ENCODE measurements at regions not wholly inside any gene's neighbourhood (a gene's known extent, or its start where the extent isn't known, plus 50 kb on each side); places are given as distances from the start of the nearest gene placed in this dataset.

DNA sequence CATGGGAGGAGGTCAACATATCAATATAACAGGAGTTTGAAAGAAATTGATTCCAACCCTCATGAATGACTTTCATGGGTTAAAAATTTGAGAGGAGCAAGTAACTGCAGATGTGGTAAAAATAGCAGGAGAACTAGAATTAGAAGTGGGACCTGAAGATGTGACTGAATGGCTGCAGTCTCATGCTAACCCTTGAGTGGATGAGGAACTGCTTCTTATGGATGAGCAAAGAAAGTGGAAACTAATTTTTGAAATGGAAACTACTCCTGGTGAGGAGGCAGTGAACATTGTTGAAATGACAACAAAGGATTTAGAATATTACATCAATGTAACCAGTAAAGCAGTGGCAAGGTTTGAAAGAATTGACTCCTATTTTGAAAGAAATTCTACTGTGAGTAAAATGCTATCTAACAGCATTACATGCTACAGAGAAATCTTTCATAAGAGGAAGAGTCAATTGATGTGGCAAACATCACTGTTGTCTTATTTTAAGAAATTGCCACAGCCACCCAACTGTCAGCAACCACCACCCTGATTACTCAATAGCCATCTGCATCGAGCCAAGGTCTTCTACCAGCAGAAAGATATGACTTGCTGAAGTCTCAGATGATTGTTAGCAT lies 1683.2 kb downstream of the MAT2B start:
- H2AFZ ChIP-seq (ENCODE audit: low read depth, low read length) = no peak overlapping the region
- POLR2A ChIA-PET = no interaction called here
- H3K4me3 ChIP-seq (replicated peaks in 1 of 3; ENCODE audit: insufficient read depth in 1 of 3, low read depth in 1 of 3, low read length in 3 of 3) = no peak overlapping the region
- CTCF ChIA-PET = no interaction called here
- H3K4me2 ChIP-seq (ENCODE audit: insufficient read depth, low read length) = no peak overlapping the region
- FAIRE-seq (no peak), DNase-seq (ENCODE audit: low read depth, low spot score) (no peak)
- H4K20me1 ChIP-seq (replicated peaks; ENCODE audit: control insufficient read depth, extremely low read depth, insufficient read depth, low read length) = no peaks in the 10 kb centered on the region
- H3K36me3 ChIP-seq (ENCODE audit: control insufficient read depth in 2 of 2, extremely low read depth in 1 of 2, insufficient read depth in 2 of 2, low read length in 2 of 2) = no peaks in the 10 kb centered on the region
- intact Hi-C loops (cut with micrococcal nuclease) = no loop called here
- no peaks in the 10 kb centered on the region for H3K9me1 ChIP-seq (replicated peaks; ENCODE audit: control insufficient read depth, extremely low read depth, insufficient read depth, low read length)
- no peaks in the 10 kb centered on the region for H3K27me3 ChIP-seq (ENCODE audit: control insufficient read depth in 2 of 2, insufficient read depth in 2 of 2, low read length in 2 of 2)
- no TSS peak for BruUV-seq (replicated peaks)
- H3K79me2 ChIP-seq (ENCODE audit: control insufficient read depth, insufficient read depth, low read length) = no peaks in the 10 kb centered on the region
- H3K4me1 ChIP-seq (ENCODE audit: control insufficient read depth, extremely low read depth, insufficient read depth, low read length) = no peaks in the 10 kb centered on the region
- no peaks in the 10 kb centered on the region for H3K9me3 ChIP-seq (replicated peaks; ENCODE audit: control insufficient read depth, insufficient read depth, low read length)
- H3K27ac ChIP-seq (ENCODE audit: insufficient read depth, low read depth, low read length) = no peak overlapping the region
- TF ChIP-seq, protein P1, sequence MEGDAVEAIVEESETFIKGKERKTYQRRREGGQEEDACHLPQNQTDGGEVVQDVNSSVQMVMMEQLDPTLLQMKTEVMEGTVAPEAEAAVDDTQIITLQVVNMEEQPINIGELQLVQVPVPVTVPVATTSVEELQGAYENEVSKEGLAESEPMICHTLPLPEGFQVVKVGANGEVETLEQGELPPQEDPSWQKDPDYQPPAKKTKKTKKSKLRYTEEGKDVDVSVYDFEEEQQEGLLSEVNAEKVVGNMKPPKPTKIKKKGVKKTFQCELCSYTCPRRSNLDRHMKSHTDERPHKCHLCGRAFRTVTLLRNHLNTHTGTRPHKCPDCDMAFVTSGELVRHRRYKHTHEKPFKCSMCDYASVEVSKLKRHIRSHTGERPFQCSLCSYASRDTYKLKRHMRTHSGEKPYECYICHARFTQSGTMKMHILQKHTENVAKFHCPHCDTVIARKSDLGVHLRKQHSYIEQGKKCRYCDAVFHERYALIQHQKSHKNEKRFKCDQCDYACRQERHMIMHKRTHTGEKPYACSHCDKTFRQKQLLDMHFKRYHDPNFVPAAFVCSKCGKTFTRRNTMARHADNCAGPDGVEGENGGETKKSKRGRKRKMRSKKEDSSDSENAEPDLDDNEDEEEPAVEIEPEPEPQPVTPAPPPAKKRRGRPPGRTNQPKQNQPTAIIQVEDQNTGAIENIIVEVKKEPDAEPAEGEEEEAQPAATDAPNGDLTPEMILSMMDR (IDR thresholded peaks at IDR 0.05; ENCODE audit: extremely low read depth in 1 of 2, insufficient read depth in 1 of 2, low read depth in 1 of 2, low read length in 2 of 2) = no peak
- TF ChIP-seq JUN (IDR thresholded peaks at IDR 0.05; ENCODE audit: borderline replicate concordance, insufficient read depth, insufficient read length, low read depth) = no peak
- TF ChIP-seq FOS (IDR thresholded peaks at IDR 0.05; ENCODE audit: borderline replicate concordance, insufficient read depth, low read length) = no peak
- no peak for TF ChIP-seq POLR2A (IDR thresholded peaks at IDR 0.05; ENCODE audit: low read depth, low read length)
- TF ChIP-seq MAX (IDR thresholded peaks at IDR 0.05; ENCODE audit: insufficient read depth, insufficient read length) = no peak
- no peak for TF ChIP-seq POLR2AphosphoS5 (IDR thresholded peaks at IDR 0.05; ENCODE audit: insufficient read depth, low read depth, low read length)
- TF ChIP-seq MYC (IDR thresholded peaks at IDR 0.05; ENCODE audit: low read depth, low read length) = no peak
- TF ChIP-seq EZH2 (IDR thresholded peaks at IDR 0.05; ENCODE audit: borderline replicate concordance, low read depth, low read length, severe bottlenecking) = no peak
- H3K9ac ChIP-seq (replicated peaks; ENCODE audit: extremely low read depth, insufficient read depth, low read length) = no peak overlapping the region
- dilution Hi-C loops (cut with MboI; ENCODE audit: extremely low pct_ligation_motif_present, low sequenced_read_pairs) = no loop called here

Measured in endothelial cell of umbilical vein (primary cell).